ENCODE measurements at regions not wholly inside any gene's neighbourhood (a gene's known extent, or its start where the extent isn't known, plus 50 kb on each side); places are given as distances from the start of the nearest gene placed in this dataset.

DNA sequence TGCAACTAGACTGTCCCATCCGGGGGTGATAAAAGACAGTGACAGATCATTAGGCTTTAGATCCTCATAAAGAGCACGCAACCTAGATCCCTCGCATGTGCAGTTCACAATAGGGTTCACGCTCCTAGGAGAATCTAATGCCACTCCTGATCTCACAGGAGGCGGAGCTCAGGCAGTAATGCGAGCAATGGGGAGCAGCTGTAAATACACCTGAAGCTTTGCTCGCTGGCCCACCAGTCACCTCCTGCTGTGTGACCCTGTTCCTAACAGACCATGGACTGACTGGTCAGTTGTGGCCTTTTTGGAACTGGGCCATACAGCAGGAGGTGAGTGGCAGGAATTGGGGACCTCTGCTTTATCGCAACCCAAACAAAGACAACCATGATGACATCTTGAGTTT lies 173.2 kb downstream of the DLEU7 start:
- Histone ChIP-seq H2BK120ac (ENCODE audit: low read depth, low read length, poor library complexity, severe bottlenecking) (no peak overlapping the region), H3K79me1 (ENCODE audit: insufficient read depth, low read depth, low read length, poor library complexity, severe bottlenecking) (no peaks in the 10 kb centered on the region), H4K5ac (ENCODE audit: insufficient read length, low read depth, low read length) (no peak overlapping the region), H3K27ac (ENCODE audit: insufficient read length, low read depth, low read length) (no peak overlapping the region), H3K23me2 (ENCODE audit: insufficient read length, low read depth, low read length, poor library complexity, severe bottlenecking) (peaks cover 2% of the 10 kb centered on the region), H3K9me3 (ENCODE audit: control insufficient read depth, low read depth, low read length) (no peaks in the 10 kb centered on the region), H2BK15ac (ENCODE audit: low read depth, low read length) (no peak overlapping the region), H2AFZ (ENCODE audit: low read length) (no peak overlapping the region), H2BK20ac (ENCODE audit: low read depth, low read length, poor library complexity, severe bottlenecking) (no peak overlapping the region), H2BK12ac (ENCODE audit: insufficient read length, low read depth, low read length) (no peak overlapping the region), H2AK5ac (ENCODE audit: insufficient read length, low read length) (no peak overlapping the region), H3K4me2 (ENCODE audit: insufficient read depth, insufficient read length, low read length) (no peak overlapping the region), H3K23ac (ENCODE audit: insufficient read length, low read depth, low read length) (no peak overlapping the region), H3K14ac (ENCODE audit: insufficient read depth, low read length) (no peak overlapping the region), H3K4ac (ENCODE audit: low read depth, low read length) (no peak overlapping the region), H4K20me1 (ENCODE audit: control insufficient read depth, insufficient read depth, insufficient read length) (no peaks in the 10 kb centered on the region), H3K79me2 (ENCODE audit: insufficient read depth, low read length) (no peaks in the 10 kb centered on the region), H2BK5ac (ENCODE audit: insufficient read length, low read length) (no peak overlapping the region), H3K18ac (ENCODE audit: insufficient read length, low read depth, low read length) (no peak overlapping the region), H4K91ac (ENCODE audit: insufficient read length, low read depth, low read length) (no peak overlapping the region), H3T11ph (ENCODE audit: low read length) (no peak overlapping the region), H3K56ac (ENCODE audit: insufficient read length, low read depth, low read length) (no peak overlapping the region), H3K4me1 (ENCODE audit: insufficient read depth, low read length) (0 out of 2 replicates have a peak, but pooled peaks cover 4% of the 10 kb centered on the region), H3K9ac (ENCODE audit: extremely low read depth, insufficient read length, low read length) (no peak overlapping the region), H3K27me3 (ENCODE audit: insufficient read depth, low read length) (no peaks in the 10 kb centered on the region), H4K8ac (replicated peaks; ENCODE audit: insufficient read length, low read depth, low read length) (no peak overlapping the region)
- Mint-ChIP-seq H3K27me3 (ENCODE audit: low read depth) (no peaks in the 10 kb centered on the region), H3K36me3 (ENCODE audit: insufficient read depth in 1 of 3, low read depth in 3 of 3) (no peaks in the 10 kb centered on the region), H3K9me3 (no peaks in the 10 kb centered on the region), H3K27ac (no peak overlapping the region), H3K4me1 (peaks cover 4% of the 10 kb centered on the region in 2 experiments), H3K4me3 (no peak overlapping the region)
- TF ChIP-seq CTCF (conservative IDR thresholded peaks at IDR 0.05) = no peak
- WGBS (ENCODE audit: extremely low coverage, insufficient read length, low lambda C conversion rate) = no CpG with 5 or more reads among the region's 8 CpGs
- DNase-seq = no peak

Measured in H9 (cell line).